ENCODE measurements at regions not wholly inside any gene's neighbourhood (a gene's known extent, or its start where the extent isn't known, plus 50 kb on each side); places are given as distances from the start of the nearest gene placed in this dataset.

DNA sequence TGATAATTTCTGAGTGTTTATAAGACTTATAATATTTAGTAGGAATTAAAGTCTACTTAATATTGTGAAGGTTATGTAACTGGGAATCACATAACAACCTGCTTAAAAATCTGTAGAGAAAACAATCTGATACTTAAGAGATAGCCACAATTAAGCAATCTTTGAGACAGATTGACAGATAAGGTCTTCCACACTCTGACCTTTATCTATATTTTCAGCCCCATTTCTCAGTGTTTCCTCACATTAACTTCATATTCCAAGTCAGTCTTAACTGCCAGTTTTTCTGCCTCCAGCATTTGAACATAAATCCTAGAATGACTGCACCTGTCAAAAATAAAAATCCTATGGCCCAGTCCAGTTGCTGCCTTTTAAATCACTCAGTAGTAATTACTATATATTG is 423.2 kb downstream of the PYDC2 start:
- TF ChIP-seq, protein P1, sequence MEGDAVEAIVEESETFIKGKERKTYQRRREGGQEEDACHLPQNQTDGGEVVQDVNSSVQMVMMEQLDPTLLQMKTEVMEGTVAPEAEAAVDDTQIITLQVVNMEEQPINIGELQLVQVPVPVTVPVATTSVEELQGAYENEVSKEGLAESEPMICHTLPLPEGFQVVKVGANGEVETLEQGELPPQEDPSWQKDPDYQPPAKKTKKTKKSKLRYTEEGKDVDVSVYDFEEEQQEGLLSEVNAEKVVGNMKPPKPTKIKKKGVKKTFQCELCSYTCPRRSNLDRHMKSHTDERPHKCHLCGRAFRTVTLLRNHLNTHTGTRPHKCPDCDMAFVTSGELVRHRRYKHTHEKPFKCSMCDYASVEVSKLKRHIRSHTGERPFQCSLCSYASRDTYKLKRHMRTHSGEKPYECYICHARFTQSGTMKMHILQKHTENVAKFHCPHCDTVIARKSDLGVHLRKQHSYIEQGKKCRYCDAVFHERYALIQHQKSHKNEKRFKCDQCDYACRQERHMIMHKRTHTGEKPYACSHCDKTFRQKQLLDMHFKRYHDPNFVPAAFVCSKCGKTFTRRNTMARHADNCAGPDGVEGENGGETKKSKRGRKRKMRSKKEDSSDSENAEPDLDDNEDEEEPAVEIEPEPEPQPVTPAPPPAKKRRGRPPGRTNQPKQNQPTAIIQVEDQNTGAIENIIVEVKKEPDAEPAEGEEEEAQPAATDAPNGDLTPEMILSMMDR (IDR thresholded peaks at IDR 0.05), result no peak
- TF ChIP-seq POLR2A (IDR thresholded peaks at IDR 0.05), result no peak
